ENCODE measurements at regions not wholly inside any gene's neighbourhood (a gene's known extent, or its start where the extent isn't known, plus 50 kb on each side); places are given as distances from the start of the nearest gene placed in this dataset.
"Not testable (repeated sequence)": the region's sequence is repeated elsewhere in the genome, so short reads cannot be mapped to it uniquely, and the experiment has no call there.

GRCh38 chr4:15163284-15163645, 161.0 kb downstream of the CPEB2 start:
- no peak for DNase-seq (ENCODE audit: low read depth)

- DNase-seq (ENCODE audit: low read depth) = no peak
These were observed 162.3 kb downstream of the CPEB2 start for GRCh38 chr4:15164571-15164970.

GRCh38 chr4:15167743-15168142, 165.5 kb downstream of the CPEB2 start:
- no peak for DNase-seq (ENCODE audit: low read depth)

DNA sequence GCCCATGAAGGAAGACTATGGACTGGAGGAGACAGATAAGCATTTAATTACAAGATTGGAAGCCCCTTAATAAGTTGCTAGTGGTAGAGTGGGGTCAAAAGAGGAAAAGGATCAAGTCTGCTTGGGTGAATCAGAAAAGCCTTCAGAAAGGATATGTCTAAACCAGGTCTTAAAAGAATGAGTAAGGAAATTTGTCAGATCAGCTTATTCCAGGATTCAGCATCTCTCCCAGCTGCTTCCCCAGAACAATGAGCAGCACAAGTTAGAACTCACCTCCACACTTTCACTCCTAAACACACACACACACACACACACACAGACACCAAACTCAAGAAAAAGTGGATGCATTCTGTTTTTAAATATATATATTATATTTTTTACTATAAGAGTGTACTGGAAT, 166.5 kb downstream of the CPEB2 start:
- no peak for DNase-seq (ENCODE audit: low read depth)

- no peak for DNase-seq (ENCODE audit: low read depth)
These were observed 169.4 kb downstream of the CPEB2 start for GRCh38 chr4:15171725-15172124.

- no peak for DNase-seq (ENCODE audit: low read depth)
These were observed 171.0 kb downstream of the CPEB2 start for GRCh38 chr4:15173251-15173650.

DNA sequence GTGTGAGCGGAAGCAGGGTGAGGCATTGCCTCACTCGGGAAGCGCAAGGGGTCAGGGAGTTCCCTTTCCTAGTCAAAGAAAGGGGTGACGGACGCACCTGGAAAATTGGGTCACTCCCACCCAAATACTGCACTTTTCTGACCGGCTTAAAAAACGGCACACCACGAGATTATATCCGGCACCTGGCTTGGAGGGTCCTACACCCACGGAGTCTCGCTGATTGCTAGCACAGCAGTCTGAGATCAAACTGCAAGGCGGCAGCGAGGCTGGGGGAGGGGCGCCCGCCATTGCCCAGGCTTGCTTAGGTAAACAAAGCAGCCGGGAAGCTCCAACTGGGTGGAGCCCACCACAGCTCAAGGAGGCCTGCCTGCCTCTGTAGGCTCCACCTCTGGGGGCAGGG, 171.9 kb downstream of the CPEB2 start:
- DNase-seq (ENCODE audit: low read depth) = not testable (repeated sequence)

DNA sequence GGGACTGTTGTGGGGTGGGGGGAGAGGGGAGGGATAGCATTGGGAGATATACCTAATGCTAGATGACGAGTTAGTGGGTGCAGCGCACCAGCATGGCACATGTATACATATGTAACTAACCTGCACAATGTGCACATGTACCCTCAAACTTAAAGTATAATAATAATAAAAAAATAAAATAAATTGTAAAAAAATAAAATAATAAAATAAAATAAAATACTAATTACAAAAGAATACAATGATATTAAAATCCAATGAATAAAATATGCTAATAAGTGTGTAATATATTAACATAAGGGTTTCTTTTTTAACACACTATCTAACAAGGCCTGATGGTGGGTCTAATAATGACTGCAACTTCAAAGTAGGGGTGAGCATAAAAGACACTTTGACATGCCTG, 177.6 kb downstream of the CPEB2 start:
- DNase-seq (ENCODE audit: low read depth) = not testable (repeated sequence)

DNA sequence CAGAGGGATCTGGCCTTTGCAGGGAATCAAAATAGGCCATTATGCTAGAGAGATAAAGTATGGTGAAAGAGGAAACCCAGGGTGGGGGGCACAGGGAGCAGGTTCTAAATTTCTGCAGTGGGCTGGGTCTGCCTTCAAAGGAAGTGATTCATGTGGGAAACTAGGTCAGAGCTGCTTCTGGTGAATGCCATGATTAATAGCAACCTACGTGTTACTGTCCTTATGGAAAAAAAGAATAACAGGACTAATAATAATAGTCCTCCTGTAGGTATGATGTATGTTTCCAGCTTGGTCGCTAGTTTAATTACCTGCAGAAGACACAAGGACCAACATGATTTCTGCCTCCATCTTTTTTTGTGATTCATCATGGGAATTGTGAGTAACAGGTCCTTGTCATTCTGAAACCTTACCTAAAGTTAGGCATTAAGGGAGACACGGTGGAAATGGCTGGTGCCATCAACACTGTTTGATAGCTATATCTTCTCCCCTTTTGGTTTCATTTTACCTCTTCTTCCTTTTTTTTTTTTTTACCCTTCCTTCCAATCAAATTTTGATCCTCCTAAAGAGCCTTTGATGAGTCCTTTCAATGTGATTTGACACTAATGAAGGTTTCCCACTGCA, 180.4 kb downstream of the CPEB2 start:
- DNase-seq (ENCODE audit: low read depth) = no peak

DNA sequence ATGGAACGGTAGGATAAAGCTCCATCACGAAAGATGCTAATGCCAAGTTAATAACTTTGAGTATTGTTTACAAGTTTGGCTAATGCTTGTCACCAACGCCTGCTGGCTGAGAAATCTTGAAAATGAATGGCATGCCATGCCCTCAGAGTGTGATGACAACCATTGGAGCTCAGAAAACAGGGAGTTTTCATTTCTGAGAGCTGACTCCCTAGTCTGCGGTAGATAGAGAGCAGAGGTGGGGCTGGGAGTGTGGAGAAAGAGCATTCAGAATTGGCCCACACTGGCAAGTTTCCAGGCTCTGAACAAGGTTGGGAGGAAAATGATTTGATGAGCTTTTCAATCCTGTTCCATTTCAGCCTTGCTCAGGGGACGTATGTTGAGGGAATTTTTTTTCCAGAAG, 183.9 kb downstream of the CPEB2 start:
- no peak for DNase-seq (ENCODE audit: low read depth)

- DNase-seq (ENCODE audit: low read depth) = no peak
These were observed 184.5 kb downstream of the CPEB2 start for GRCh38 chr4:15186806-15187205.

- DNase-seq (ENCODE audit: low read depth) = no peak
These were observed 186.6 kb downstream of the CPEB2 start for GRCh38 chr4:15188605-15189539.

DNA sequence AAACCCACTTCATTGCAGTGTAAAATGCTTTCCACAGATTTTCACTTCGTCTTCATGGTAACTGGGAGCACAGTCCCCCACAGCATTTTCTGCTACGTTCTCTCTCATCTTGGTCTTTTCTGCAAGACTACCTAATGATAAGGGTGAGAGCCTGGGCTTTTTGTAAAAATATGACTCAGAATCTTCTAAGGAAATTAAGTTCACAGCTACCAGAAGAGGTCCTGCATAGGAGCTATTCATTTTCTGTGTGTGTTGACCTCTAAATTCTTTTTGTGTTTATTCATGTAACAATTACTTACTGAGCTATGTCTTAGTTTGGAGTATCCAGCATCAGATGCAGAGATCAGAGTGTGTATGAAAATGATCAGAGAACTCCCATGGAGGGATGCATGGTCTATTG, 192.2 kb downstream of the CPEB2 start:
- no peak for DNase-seq (ENCODE audit: low read depth)

- no peak for DNase-seq (ENCODE audit: low read depth)
These were observed 194.7 kb downstream of the CPEB2 start for GRCh38 chr4:15197005-15197404.

- DNase-seq (ENCODE audit: low read depth) = no peak
These were observed 195.9 kb downstream of the CPEB2 start for GRCh38 chr4:15198070-15198727.

GRCh38 chr4:15201782-15202181, 199.5 kb downstream of the CPEB2 start:
- no peak for DNase-seq (ENCODE audit: low read depth)

- DNase-seq (ENCODE audit: low read depth) = no peak
These were observed 200.2 kb downstream of the CPEB2 start for GRCh38 chr4:15202481-15202880.

- DNase-seq (ENCODE audit: low read depth) = not testable (repeated sequence)
These were observed 204.2 kb downstream of the CPEB2 start for GRCh38 chr4:15206526-15206925.

- no peak for DNase-seq (ENCODE audit: low read depth)
These were observed 211.2 kb downstream of the CPEB2 start for GRCh38 chr4:15213302-15213970.

GRCh38 chr4:15215109-15215508, 212.7 kb upstream of the C1QTNF7 start:
- no peak for DNase-seq (ENCODE audit: low read depth)

GRCh38 chr4:15226203-15226602, 201.6 kb upstream of the C1QTNF7 start:
- DNase-seq (ENCODE audit: low read depth) = no peak

Measured in T-helper 22 cell (primary cell).